ENCODE measurements at regions not wholly inside any gene's neighbourhood (a gene's known extent, or its start where the extent isn't known, plus 50 kb on each side); places are given as distances from the start of the nearest gene placed in this dataset.

DNA sequence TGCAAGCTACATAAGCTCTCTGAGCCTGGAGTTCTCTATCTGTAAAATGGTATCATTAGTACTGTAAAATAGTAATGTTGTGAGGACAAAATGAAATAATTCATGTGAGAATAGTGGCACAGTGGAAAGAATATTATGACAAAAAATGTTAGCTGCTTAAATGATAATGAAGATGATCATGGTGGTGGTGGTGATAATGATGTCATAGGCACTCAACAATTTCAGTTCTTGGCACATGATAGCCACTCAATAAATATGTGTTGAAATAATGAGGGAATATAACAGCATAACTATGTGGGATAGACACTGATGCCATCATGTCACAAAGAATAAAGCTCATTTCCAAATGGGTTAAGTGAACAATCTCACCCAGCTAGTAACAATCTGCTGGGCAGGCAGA is 736.3 kb downstream of the EFNB2 start:
- H3K27ac Mint-ChIP-seq, result no peak overlapping the region
- no peaks in the 10 kb centered on the region for H3K9me3 Mint-ChIP-seq
- no peaks in the 10 kb centered on the region for H3K4me1 Mint-ChIP-seq
- no peaks in the 10 kb centered on the region for H3K27me3 Mint-ChIP-seq (ENCODE audit: low read depth)
- H3K36me3 Mint-ChIP-seq (ENCODE audit: low read depth), result no peaks in the 10 kb centered on the region
- TF ChIP-seq, protein P1, sequence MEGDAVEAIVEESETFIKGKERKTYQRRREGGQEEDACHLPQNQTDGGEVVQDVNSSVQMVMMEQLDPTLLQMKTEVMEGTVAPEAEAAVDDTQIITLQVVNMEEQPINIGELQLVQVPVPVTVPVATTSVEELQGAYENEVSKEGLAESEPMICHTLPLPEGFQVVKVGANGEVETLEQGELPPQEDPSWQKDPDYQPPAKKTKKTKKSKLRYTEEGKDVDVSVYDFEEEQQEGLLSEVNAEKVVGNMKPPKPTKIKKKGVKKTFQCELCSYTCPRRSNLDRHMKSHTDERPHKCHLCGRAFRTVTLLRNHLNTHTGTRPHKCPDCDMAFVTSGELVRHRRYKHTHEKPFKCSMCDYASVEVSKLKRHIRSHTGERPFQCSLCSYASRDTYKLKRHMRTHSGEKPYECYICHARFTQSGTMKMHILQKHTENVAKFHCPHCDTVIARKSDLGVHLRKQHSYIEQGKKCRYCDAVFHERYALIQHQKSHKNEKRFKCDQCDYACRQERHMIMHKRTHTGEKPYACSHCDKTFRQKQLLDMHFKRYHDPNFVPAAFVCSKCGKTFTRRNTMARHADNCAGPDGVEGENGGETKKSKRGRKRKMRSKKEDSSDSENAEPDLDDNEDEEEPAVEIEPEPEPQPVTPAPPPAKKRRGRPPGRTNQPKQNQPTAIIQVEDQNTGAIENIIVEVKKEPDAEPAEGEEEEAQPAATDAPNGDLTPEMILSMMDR (IDR thresholded peaks at IDR 0.05; ENCODE audit: unreplicated experiment in 3 of 3), result no peak
- no peak overlapping the region for H3K4me3 Mint-ChIP-seq

DNA sequence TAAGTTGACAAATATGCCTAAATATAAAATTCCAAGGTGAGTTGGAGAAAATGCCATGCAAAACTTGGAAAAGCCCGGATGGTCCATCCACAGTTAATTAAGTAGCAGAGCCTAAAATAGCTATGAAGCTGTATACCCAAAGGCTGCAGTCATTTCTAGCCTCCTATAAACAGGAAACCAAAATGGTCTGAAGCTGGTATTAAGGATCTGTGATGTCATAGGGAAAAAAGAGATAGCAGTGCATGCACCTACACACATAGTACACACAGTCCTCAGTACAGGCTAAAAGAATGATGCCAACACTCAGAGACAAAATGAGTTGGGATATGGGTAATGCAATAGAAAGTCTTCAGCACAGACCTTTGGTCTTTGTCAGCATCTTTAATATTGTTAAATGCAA is 736.9 kb downstream of the EFNB2 start:
- H3K36me3 Mint-ChIP-seq (ENCODE audit: low read depth), result no peaks in the 10 kb centered on the region

DNA sequence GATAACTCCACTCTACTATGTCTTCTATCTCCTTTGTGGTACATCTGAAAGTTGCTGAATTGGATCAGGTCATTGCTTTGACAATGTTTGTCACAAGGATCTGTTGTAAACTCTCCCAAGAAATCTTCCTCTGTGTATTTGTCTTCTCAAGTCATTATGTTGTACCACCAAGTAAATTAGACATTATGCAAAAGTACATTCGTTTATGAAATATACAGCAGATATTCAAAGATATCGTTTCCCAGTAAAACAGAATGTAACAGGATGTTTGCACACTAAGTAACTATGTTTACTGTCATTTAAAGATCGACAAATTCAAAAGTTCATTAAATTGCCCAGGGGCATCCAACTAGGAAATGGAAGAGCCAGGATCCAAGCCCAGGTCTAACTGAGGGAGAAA is 739.4 kb downstream of the EFNB2 start:
- no peaks in the 10 kb centered on the region for H3K36me3 Mint-ChIP-seq (ENCODE audit: low read depth)
- H3K4me1 Mint-ChIP-seq, result no peaks in the 10 kb centered on the region

More for the DNA sequence above, 736.9 kb downstream of the EFNB2 start:
- Mint-ChIP-seq H3K4me3 (no peak overlapping the region), H3K27me3 (ENCODE audit: low read depth) (no peaks in the 10 kb centered on the region), H3K4me1 (no peaks in the 10 kb centered on the region), H3K9me3 (peaks cover 3% of the 10 kb centered on the region), H3K27ac (no peak overlapping the region)
- TF ChIP-seq, protein P1 (IDR thresholded peaks at IDR 0.05; ENCODE audit: unreplicated experiment in 3 of 3), result no peak

DNA sequence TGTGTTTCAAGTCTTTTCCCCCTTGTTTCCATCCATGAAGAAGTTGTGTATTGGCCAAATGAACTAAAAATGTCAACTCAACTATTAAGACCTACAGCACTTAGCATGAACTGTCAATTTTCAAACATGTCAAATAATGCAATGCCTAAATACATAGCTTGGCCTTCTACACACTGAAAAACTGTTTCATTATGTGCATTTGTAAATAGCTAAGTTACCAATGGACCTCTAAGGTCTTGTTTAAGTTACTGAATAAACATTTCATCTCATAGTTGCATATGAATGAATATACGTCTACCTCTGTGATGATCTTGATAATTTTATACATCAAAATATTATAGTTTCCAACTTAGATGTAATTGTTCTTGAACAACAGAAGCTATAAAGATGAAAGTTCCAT is 744.5 kb downstream of the EFNB2 start:
- Mint-ChIP-seq H3K4me3 (no peak overlapping the region), H3K27ac (no peak overlapping the region), H3K36me3 (ENCODE audit: low read depth) (no peaks in the 10 kb centered on the region), H3K27me3 (ENCODE audit: low read depth) (no peaks in the 10 kb centered on the region), H3K4me1 (peaks cover 5% of the 10 kb centered on the region), H3K9me3 (peaks cover 3% of the 10 kb centered on the region)
- TF ChIP-seq, protein P1 (IDR thresholded peaks at IDR 0.05; ENCODE audit: unreplicated experiment in 3 of 3), result no peak

More for the DNA sequence above, 739.4 kb downstream of the EFNB2 start:
- no peaks in the 10 kb centered on the region for H3K27me3 Mint-ChIP-seq (ENCODE audit: low read depth)
- H3K27ac Mint-ChIP-seq, result no peak overlapping the region
- H3K9me3 Mint-ChIP-seq, result peaks cover 3% of the 10 kb centered on the region
- no peak overlapping the region for H3K4me3 Mint-ChIP-seq
- TF ChIP-seq, protein P1 (IDR thresholded peaks at IDR 0.05; ENCODE audit: unreplicated experiment in 3 of 3), result no peak

DNA sequence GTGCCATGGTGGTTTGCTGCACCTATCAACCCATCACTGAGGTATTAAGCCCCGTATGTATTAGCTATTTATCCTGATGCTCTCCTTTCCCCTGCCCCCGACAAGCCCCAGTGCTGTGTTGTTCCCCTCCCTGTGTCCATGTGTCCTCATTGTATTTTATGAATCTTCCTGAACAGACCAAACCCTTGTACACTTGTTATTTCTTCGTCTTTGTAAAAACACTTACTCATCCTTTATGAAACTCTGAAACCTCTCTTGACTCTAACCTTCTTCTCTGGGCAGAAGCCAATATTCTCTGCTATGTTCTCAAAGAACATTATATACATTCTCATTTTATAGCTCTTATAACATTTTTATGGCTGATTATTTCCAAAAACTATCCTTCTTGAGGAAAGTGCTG is 746.9 kb downstream of the EFNB2 start:
- Mint-ChIP-seq H3K27ac (no peak overlapping the region), H3K9me3 (no peaks in the 10 kb centered on the region), H3K27me3 (ENCODE audit: low read depth) (no peaks in the 10 kb centered on the region), H3K4me3 (no peak overlapping the region), H3K4me1 (peaks cover 5% of the 10 kb centered on the region), H3K36me3 (ENCODE audit: low read depth) (no peaks in the 10 kb centered on the region)
- TF ChIP-seq, protein P1 (IDR thresholded peaks at IDR 0.05; ENCODE audit: unreplicated experiment in 3 of 3), result no peak

DNA sequence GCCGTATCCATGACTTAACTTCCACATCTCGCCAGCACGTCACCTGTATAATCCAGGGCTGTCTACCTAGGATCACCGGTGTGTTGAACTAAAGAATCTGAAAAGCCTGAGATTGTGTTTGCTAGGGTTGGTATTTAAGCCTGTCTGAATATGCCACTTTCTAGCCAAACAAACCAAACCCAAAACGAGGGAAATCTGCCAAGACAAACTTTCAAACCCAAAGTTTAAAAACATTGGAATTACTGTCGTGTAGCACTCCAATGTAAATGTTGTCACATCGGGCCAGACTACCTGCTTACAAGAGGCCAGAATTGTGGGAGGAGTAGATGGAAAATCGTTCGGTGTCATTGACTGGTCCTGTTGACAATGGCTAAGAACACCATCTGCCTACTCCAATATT is 747.8 kb downstream of the EFNB2 start:
- no peak overlapping the region for H3K4me3 Mint-ChIP-seq
- no peaks in the 10 kb centered on the region for H3K27me3 Mint-ChIP-seq (ENCODE audit: low read depth)
- peaks cover 5% of the 10 kb centered on the region for H3K4me1 Mint-ChIP-seq
- H3K27ac Mint-ChIP-seq, result no peak overlapping the region
- no peaks in the 10 kb centered on the region for H3K9me3 Mint-ChIP-seq
- no peaks in the 10 kb centered on the region for H3K36me3 Mint-ChIP-seq (ENCODE audit: low read depth)
- TF ChIP-seq, protein P1 (IDR thresholded peaks at IDR 0.05; ENCODE audit: unreplicated experiment in 3 of 3), result no peak
